ENCODE measurements at regions not wholly inside any gene's neighbourhood (a gene's known extent, or its start where the extent isn't known, plus 50 kb on each side); places are given as distances from the start of the nearest gene placed in this dataset.

- Histone ChIP-seq H3K27ac (ENCODE audit: low read depth, low read length) (no peak overlapping the region), H3K36me3 (ENCODE audit: insufficient read depth, low read length) (no peaks in the 10 kb centered on the region), H3K4me3 (ENCODE audit: low read length in 2 of 2) (no peak overlapping the region), H3K27me3 (ENCODE audit: insufficient read depth, low read length) (no peaks in the 10 kb centered on the region), H3K4me1 (ENCODE audit: insufficient read depth, low read length) (no peaks in the 10 kb centered on the region), H3K9me3 (ENCODE audit: control insufficient read depth in 1 of 2, low read length in 2 of 2) (no peaks in the 10 kb centered on the region)
- Mint-ChIP-seq H3K36me3 (no peaks in the 10 kb centered on the region), H3K9me3 (peaks cover 0 to under 1% (median 0%) of the 10 kb centered on the region in 8 donors), H3K27me3 (peaks cover 1 to 4% of the 10 kb centered on the region in 2 donors), H3K27ac (no peak overlapping the region), H3K4me1 (no peaks in the 10 kb centered on the region), H3K4me3 (no peak overlapping the region)
- DNase-seq, result no peak
- POLR2A ChIA-PET (ENCODE audit: partially characterized antibody), result no interaction called here
- intact Hi-C loops (cut with micrococcal nuclease), result no loop called here
- CTCF ChIA-PET (ENCODE audit: partially characterized antibody), result no interaction called here
These were observed 281.0 kb upstream of the NECTIN3 start for GRCh38 chr3:110790631-110791030.

GRCh38 chr3:110791995-110792686, 279.5 kb upstream of the NECTIN3 start:
- Mint-ChIP-seq H3K36me3 (no peaks in the 10 kb centered on the region), H3K4me1 (no peaks in the 10 kb centered on the region), H3K4me3 (no peak overlapping the region), H3K27ac (no peak overlapping the region), H3K9me3 (no peaks in the 10 kb centered on the region), H3K27me3 (peaks cover 1 to 4% of the 10 kb centered on the region in 2 donors)
- DNase-seq, result no peak
- Histone ChIP-seq H3K36me3 (ENCODE audit: insufficient read depth, low read length) (no peaks in the 10 kb centered on the region), H3K4me1 (ENCODE audit: insufficient read depth, low read length) (no peaks in the 10 kb centered on the region), H3K27ac (ENCODE audit: low read depth, low read length) (no peak overlapping the region), H3K4me3 (ENCODE audit: low read length in 2 of 2) (no peak overlapping the region), H3K27me3 (ENCODE audit: insufficient read depth, low read length) (no peaks in the 10 kb centered on the region), H3K9me3 (ENCODE audit: control insufficient read depth in 1 of 2, low read length in 2 of 2) (no peaks in the 10 kb centered on the region)
- ChIA-PET CTCF (ENCODE audit: partially characterized antibody) (interaction anchor here (1.0 kb wide), 1 partner anchor 13 kb away, joined by 3 read pairs; no protein-coding TSS in a partner anchor), POLR2A (ENCODE audit: partially characterized antibody) (no interaction called here)
- intact Hi-C loops (cut with micrococcal nuclease), result no loop called here

GRCh38 chr3:110793611-110794010, 278.0 kb upstream of the NECTIN3 start:
- ChIA-PET POLR2A (ENCODE audit: partially characterized antibody) (no interaction called here), CTCF (ENCODE audit: partially characterized antibody) (interaction anchor here (1.0 kb wide), 1 partner anchor 11 kb away, joined by 3 read pairs; no protein-coding TSS in a partner anchor)
- H3K36me3 Mint-ChIP-seq, result no peaks in the 10 kb centered on the region
- H3K27ac ChIP-seq (ENCODE audit: low read depth, low read length), result no peak overlapping the region
- no peak overlapping the region for H3K4me3 ChIP-seq (ENCODE audit: low read length in 2 of 2)
- H3K27ac Mint-ChIP-seq, result no peak overlapping the region
- H3K27me3 ChIP-seq (ENCODE audit: insufficient read depth, low read length), result no peaks in the 10 kb centered on the region
- H3K9me3 Mint-ChIP-seq, result no peaks in the 10 kb centered on the region
- H3K4me1 Mint-ChIP-seq, result no peaks in the 10 kb centered on the region
- no peaks in the 10 kb centered on the region for H3K36me3 ChIP-seq (ENCODE audit: insufficient read depth, low read length)
- no peak for DNase-seq
- H3K9me3 ChIP-seq (ENCODE audit: control insufficient read depth in 1 of 2, low read length in 2 of 2), result no peaks in the 10 kb centered on the region
- H3K27me3 Mint-ChIP-seq, result peaks cover 1 to 4% of the 10 kb centered on the region in 2 donors
- H3K4me3 Mint-ChIP-seq, result no peak overlapping the region
- intact Hi-C loops (cut with micrococcal nuclease), result no loop called here
- H3K4me1 ChIP-seq (ENCODE audit: insufficient read depth, low read length), result no peaks in the 10 kb centered on the region

GRCh38 chr3:110795163-110795562, 276.5 kb upstream of the NECTIN3 start:
- no peak overlapping the region for H3K4me3 ChIP-seq (ENCODE audit: low read length in 2 of 2)
- H3K27me3 ChIP-seq (ENCODE audit: insufficient read depth, low read length), result no peaks in the 10 kb centered on the region
- POLR2A ChIA-PET (ENCODE audit: partially characterized antibody), result no interaction called here
- H3K36me3 ChIP-seq (ENCODE audit: insufficient read depth, low read length), result no peaks in the 10 kb centered on the region
- Mint-ChIP-seq H3K4me3 (no peak overlapping the region), H3K36me3 (no peaks in the 10 kb centered on the region), H3K4me1 (no peaks in the 10 kb centered on the region), H3K27me3 (peaks cover 1 to 4% of the 10 kb centered on the region in 2 donors), H3K27ac (no peak overlapping the region), H3K9me3 (no peaks in the 10 kb centered on the region)
- no peak overlapping the region for H3K27ac ChIP-seq (ENCODE audit: low read depth, low read length)
- CTCF ChIA-PET (ENCODE audit: partially characterized antibody), result no interaction called here
- intact Hi-C loops (cut with micrococcal nuclease), result no loop called here
- no peak for DNase-seq
- H3K9me3 ChIP-seq (ENCODE audit: control insufficient read depth in 1 of 2, low read length in 2 of 2), result no peaks in the 10 kb centered on the region
- no peaks in the 10 kb centered on the region for H3K4me1 ChIP-seq (ENCODE audit: insufficient read depth, low read length)

GRCh38 chr3:110799271-110799670, 272.3 kb upstream of the NECTIN3 start:
- Histone ChIP-seq H3K27me3 (ENCODE audit: insufficient read depth, low read length) (no peaks in the 10 kb centered on the region), H3K9me3 (ENCODE audit: control insufficient read depth in 1 of 2, low read length in 2 of 2) (no peaks in the 10 kb centered on the region), H3K4me1 (ENCODE audit: insufficient read depth, low read length) (no peaks in the 10 kb centered on the region), H3K4me3 (ENCODE audit: low read length in 2 of 2) (no peak overlapping the region), H3K36me3 (ENCODE audit: insufficient read depth, low read length) (no peaks in the 10 kb centered on the region), H3K27ac (ENCODE audit: low read depth, low read length) (no peak overlapping the region)
- no peaks in the 10 kb centered on the region for H3K9me3 Mint-ChIP-seq
- H3K4me3 Mint-ChIP-seq, result no peak overlapping the region
- no peak overlapping the region for H3K27ac Mint-ChIP-seq
- no peaks in the 10 kb centered on the region for H3K4me1 Mint-ChIP-seq
- H3K27me3 Mint-ChIP-seq, result peaks cover 0 to 1% of the 10 kb centered on the region in 2 donors
- POLR2A ChIA-PET (ENCODE audit: partially characterized antibody), result no interaction called here
- intact Hi-C loops (cut with micrococcal nuclease), result no loop called here
- no peaks in the 10 kb centered on the region for H3K36me3 Mint-ChIP-seq
- CTCF ChIA-PET (ENCODE audit: partially characterized antibody), result no interaction called here
- DNase-seq, result no peak

GRCh38 chr3:110804856-110805255, 266.8 kb upstream of the NECTIN3 start:
- no peaks in the 10 kb centered on the region for H3K4me1 ChIP-seq (ENCODE audit: insufficient read depth, low read length)
- ChIA-PET POLR2A (ENCODE audit: partially characterized antibody) (no interaction called here), CTCF (ENCODE audit: partially characterized antibody) (interaction anchor here (1.0 kb wide), 1 partner anchor 12 kb away, joined by 3 read pairs; no protein-coding TSS in a partner anchor)
- H3K9me3 ChIP-seq (ENCODE audit: control insufficient read depth in 1 of 2, low read length in 2 of 2), result no peaks in the 10 kb centered on the region
- Mint-ChIP-seq H3K36me3 (no peaks in the 10 kb centered on the region), H3K4me1 (no peaks in the 10 kb centered on the region), H3K9me3 (peaks cover 0 to 1% (median 0%) of the 10 kb centered on the region in 8 donors), H3K4me3 (no peak overlapping the region), H3K27ac (no peak overlapping the region), H3K27me3 (peaks cover 0 to 1% of the 10 kb centered on the region in 2 donors)
- intact Hi-C loops (cut with micrococcal nuclease), result no loop called here
- no peaks in the 10 kb centered on the region for H3K36me3 ChIP-seq (ENCODE audit: insufficient read depth, low read length)
- H3K27me3 ChIP-seq (ENCODE audit: insufficient read depth, low read length), result no peaks in the 10 kb centered on the region
- no peak overlapping the region for H3K4me3 ChIP-seq (ENCODE audit: low read length in 2 of 2)
- no peak overlapping the region for H3K27ac ChIP-seq (ENCODE audit: low read depth, low read length)
- no peak for DNase-seq

- no peaks in the 10 kb centered on the region for H3K27me3 ChIP-seq (ENCODE audit: insufficient read depth, low read length)
- CTCF ChIA-PET (ENCODE audit: partially characterized antibody), result no interaction called here
- Mint-ChIP-seq H3K27me3 (peaks cover 2% of the 10 kb centered on the region in 2 donors), H3K36me3 (no peaks in the 10 kb centered on the region), H3K4me1 (no peaks in the 10 kb centered on the region), H3K4me3 (no peak overlapping the region), H3K9me3 (peaks cover 0 to 1% (median 0%) of the 10 kb centered on the region in 8 donors), H3K27ac (peak overlapping the region in 1 of 7 donors; percentile 42)
- no peaks in the 10 kb centered on the region for H3K9me3 ChIP-seq (ENCODE audit: control insufficient read depth in 1 of 2, low read length in 2 of 2)
- POLR2A ChIA-PET (ENCODE audit: partially characterized antibody), result no interaction called here
- H3K27ac ChIP-seq (ENCODE audit: low read depth, low read length), result no peak overlapping the region
- intact Hi-C loops (cut with micrococcal nuclease), result no loop called here
- no peaks in the 10 kb centered on the region for H3K4me1 ChIP-seq (ENCODE audit: insufficient read depth, low read length)
- no peaks in the 10 kb centered on the region for H3K36me3 ChIP-seq (ENCODE audit: insufficient read depth, low read length)
- DNase-seq, result no peak
- H3K4me3 ChIP-seq (ENCODE audit: low read length in 2 of 2), result no peak overlapping the region
These were observed 264.7 kb upstream of the NECTIN3 start for GRCh38 chr3:110806924-110807323.

All from CD4-positive, alpha-beta memory T cell (primary cell).